ENCODE measurements at regions not wholly inside any gene's neighbourhood (a gene's known extent, or its start where the extent isn't known, plus 50 kb on each side); places are given as distances from the start of the nearest gene placed in this dataset.

- TF ChIP-seq CTCF (conservative IDR thresholded peaks at IDR 0.05 in 1 of 2, IDR thresholded peaks at IDR 0.05 in 1 of 2; ENCODE audit: extremely low read depth in 1 of 2, insufficient read depth in 1 of 2, low read depth in 1 of 2, low read length in 2 of 2) = no peak
- no peak for TF ChIP-seq EZH2 (IDR thresholded peaks at IDR 0.05; ENCODE audit: borderline replicate concordance, low read length)
Observed at GRCh38 chr2:48114256-48114655, 200.2 kb upstream of the FOXN2 start.

All from mammary epithelial cell (primary cell).